Brain microvascular endothelial cell (primary cell): ENCODE measurements at regions not wholly inside any gene's neighbourhood (a gene's known extent, or its start where the extent isn't known, plus 50 kb on each side); places are given as distances from the start of the nearest gene placed in this dataset.
A peak's percentile ranks its signal among the peaks of the same experiment; 100 is the strongest.

Source experiments
- DNase-seq: peaks from one replicate; pipeline ENCODE4 v3.0.0-alpha.2; 2020
- H3K27ac ChIP-seq: fragments of 250-450 bp; sonication (Bioruptor Pico); 2 replicates; pipeline ENCODE4 v1.5.1; 2020; ENCODE audit warnings: mild to moderate bottlenecking, moderate library complexity
- H3K27me3 ChIP-seq: fragments of 250-450 bp; sonication (Bioruptor Pico); replicated peaks from 2 replicates; pipeline ENCODE4 v1.5.1; 2020; ENCODE audit warnings: mild to moderate bottlenecking
- H3K36me3 ChIP-seq: fragments of 250-450 bp; sonication (Bioruptor Pico); replicated peaks from 2 replicates; pipeline ENCODE4 v1.5.1; 2020; ENCODE audit warnings: mild to moderate bottlenecking
- H3K4me3 ChIP-seq: 2 replicates; pipeline ENCODE4 v1.5.1; 2011; ENCODE audit warnings: low read depth, mild to moderate bottlenecking, control low read depth, low read length, moderate library complexity
- CTCF ChIP-seq: IDR thresholded peaks from 2 replicates; pipeline ENCODE4 v1.5.1; 2011; ENCODE audit warnings: low read depth, mild to moderate bottlenecking, moderate library complexity, low read length, control low read depth, inconsistent platforms; ENCODE audit errors: missing control alignments
- in situ Hi-C: cut with HindIII; loops from 2 replicates; pipeline ENCODE4 v1.10.0; 2017; ENCODE audit warnings: low sequenced_read_pairs, low pct_ligation_motif_present

DNA sequence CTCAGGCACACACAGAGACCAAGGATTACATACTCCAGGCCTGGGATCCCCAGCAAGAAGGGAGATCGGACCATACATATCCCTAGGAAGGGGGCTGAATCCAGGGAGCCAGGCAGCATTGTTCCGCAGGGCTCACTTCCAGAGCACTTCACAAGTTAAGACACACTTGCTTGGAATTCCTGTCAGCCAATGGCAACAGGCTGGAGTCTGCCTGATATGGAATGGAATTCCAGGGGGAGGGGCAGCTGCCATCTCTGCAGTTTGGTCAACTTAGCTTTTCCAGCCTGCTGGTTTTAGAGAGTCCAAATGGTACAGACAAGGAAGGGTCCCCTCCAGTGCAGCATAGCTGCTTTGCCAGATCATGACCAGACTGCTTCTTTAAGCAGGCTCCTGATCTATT, 290.0 kb upstream of the GLI3 start:
- in situ Hi-C loops: no loop called here
- no peaks in the 10 kb centered on the region for H3K36me3 ChIP-seq
- DNase-seq: no peak
- no peaks in the 10 kb centered on the region for H3K27me3 ChIP-seq
- no peak overlapping the region for H3K4me3 ChIP-seq
- TF ChIP-seq CTCF: no peak
- H3K27ac ChIP-seq: no peak overlapping the region

DNA sequence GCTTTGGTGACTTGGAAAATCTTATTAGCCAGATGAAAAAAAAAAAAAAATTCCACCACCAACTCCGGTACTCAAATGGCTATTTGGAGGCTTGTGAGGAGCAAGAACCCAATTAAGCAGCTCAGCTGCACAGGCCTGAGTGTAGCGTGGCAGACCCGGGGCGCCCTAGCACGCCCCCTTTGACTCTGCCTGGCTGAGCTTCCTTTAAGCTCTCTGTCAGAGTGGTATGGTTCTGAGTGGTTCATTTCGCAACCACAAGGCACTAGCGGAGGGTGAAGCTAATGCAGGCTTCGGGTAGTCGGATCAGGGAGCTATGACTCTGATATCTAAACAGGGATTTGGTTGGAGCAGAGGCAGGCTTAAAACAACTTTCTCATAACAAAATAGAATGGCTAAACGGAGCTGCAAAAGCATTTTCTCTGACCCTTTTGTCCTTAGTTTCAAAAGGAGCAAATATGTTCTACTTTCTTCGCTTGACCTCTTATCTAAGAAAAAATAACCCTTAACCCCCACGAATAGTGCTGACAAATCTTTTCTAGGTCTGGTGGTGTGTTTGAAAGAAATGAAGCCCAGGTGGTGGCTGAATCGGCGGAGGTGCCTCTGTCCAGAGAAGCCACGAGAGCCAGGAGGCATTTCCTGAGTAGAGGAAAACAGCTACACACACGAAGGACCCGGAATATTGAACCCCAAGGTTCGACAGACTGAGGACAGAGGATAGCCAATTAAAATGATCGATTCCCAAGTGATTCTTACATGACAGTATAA, 285.4 kb upstream of the GLI3 start:
- Histone ChIP-seq H3K36me3 (no peaks in the 10 kb centered on the region), H3K4me3 (no peak overlapping the region), H3K27ac (no peak overlapping the region), H3K27me3 (no peaks in the 10 kb centered on the region)
- in situ Hi-C loops: no loop called here
- peak; percentile 31 for DNase-seq
- TF ChIP-seq CTCF: peak; percentile 43

GRCh38 chr7:42511027-42511426, 274.0 kb upstream of the GLI3 start:
- no peak for DNase-seq
- in situ Hi-C loops: no loop called here
- H3K4me3 ChIP-seq: no peak overlapping the region
- no peak overlapping the region for H3K27ac ChIP-seq
- TF ChIP-seq CTCF: no peak
- H3K36me3 ChIP-seq: no peaks in the 10 kb centered on the region
- H3K27me3 ChIP-seq: no peaks in the 10 kb centered on the region

DNA sequence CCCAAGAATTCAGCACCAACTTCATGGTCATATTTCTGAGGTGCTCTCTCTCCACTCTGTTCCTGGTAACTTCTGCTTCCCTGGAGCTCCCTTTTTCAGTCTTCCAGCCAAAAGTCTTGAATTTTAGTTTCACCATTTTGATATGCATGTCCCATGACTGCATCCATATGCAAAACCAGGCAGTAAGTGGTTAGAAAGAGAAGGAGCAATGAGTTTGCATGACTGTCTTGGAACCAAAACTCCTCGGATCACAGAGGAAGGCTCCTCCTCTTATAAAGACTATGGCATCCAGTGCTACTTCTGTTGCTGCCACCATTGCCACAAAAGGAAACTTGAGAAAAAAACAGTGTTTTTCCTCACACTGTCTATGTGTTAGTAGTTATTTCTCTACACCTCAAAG, 269.1 kb upstream of the GLI3 start:
- Histone ChIP-seq H3K36me3 (no peaks in the 10 kb centered on the region), H3K4me3 (no peak overlapping the region), H3K27ac (no peak overlapping the region), H3K27me3 (no peaks in the 10 kb centered on the region)
- TF ChIP-seq CTCF: no peak
- in situ Hi-C loops: no loop called here
- DNase-seq: no peak

- in situ Hi-C loops: no loop called here
- Histone ChIP-seq H3K36me3 (no peaks in the 10 kb centered on the region), H3K27ac (no peak overlapping the region), H3K4me3 (no peak overlapping the region), H3K27me3 (no peaks in the 10 kb centered on the region)
- TF ChIP-seq CTCF: no peak
- DNase-seq: peak; percentile 35
These were observed 265.0 kb upstream of the GLI3 start for GRCh38 chr7:42502022-42502421.

DNA sequence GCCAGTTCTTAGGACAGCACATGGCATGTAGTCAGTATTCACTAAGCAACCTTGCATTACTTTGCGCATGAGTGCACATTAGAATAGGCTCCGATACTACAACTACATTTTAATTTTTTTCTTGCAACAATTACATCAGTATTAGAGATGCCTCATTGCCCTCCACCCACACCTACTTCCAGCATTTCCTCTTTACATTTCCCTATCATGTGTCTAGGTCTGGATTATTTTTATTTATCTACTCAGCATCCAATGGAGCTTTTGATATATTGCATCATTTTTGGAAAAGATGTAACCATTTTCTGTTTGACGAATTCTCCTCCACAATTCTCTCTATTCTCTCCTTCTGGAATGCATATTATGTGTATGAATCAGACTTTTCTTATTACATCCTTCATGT, 258.2 kb upstream of the GLI3 start:
- in situ Hi-C loops: no loop called here
- H3K36me3 ChIP-seq: no peaks in the 10 kb centered on the region
- no peak for TF ChIP-seq CTCF
- DNase-seq: no peak
- H3K27ac ChIP-seq: no peak overlapping the region
- H3K4me3 ChIP-seq: no peak overlapping the region
- peaks cover 2% of the 10 kb centered on the region for H3K27me3 ChIP-seq
